ENCODE measurements at regions not wholly inside any gene's neighbourhood (a gene's known extent, or its start where the extent isn't known, plus 50 kb on each side); places are given as distances from the start of the nearest gene placed in this dataset.

DNA sequence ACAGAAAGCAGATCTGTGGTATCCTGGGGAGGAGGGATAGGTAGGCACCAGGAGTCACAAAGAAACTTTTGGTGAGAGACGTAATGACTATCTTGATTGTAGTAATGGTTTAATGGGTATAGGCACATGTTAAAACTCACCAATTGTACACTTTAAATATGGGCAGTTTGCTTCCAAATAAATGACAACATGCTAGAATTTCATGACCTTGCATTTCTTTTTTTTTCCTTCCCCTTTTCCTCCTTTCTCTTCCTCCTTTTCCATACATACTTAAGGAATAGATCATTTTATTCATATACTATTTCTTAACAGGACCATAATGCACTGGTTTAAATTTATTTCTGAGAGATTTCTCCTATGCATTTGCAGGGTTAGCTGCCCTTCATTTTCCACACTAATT is 341.8 kb downstream of the TMEM182 start:
- no peak for DNase-seq

DNA sequence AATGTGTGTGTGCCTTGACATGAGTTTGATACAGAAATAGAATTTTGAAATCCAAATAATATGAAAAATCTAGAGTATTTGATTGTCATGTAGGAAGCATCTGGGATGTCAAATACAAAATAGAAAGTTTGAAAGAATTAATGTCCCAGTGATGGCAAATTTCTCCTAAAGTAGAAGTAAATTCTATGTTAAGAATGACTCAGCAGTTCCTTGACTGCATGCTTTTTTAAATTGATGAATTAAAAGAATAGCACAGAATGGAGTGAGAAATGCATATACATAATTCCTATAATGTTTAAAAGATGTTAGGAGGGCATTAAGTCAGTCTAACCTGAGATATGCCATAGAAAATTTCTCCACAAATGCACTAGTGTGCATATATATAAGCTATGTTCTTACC is 357.5 kb downstream of the TMEM182 start:
- no peak for DNase-seq

DNA sequence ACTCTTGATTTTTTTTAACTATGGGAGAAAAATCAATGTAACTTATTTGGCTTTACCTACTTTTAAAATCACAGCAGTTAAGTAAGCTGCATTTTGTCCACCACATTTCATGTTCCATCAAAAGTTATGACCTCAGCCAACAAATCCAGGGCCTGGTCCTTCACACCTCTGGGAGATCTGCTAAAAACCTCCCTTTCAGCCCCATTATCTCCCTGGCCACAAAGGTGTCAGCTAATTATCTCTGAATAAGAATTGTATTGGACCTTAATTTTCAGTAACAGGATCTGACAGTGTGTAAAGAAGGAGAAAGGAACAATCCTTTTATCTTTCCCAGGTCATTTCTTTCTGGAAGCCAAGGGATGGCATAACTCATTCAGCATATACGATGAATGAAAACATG is 359.3 kb downstream of the TMEM182 start:
- DNase-seq: no peak

DNA sequence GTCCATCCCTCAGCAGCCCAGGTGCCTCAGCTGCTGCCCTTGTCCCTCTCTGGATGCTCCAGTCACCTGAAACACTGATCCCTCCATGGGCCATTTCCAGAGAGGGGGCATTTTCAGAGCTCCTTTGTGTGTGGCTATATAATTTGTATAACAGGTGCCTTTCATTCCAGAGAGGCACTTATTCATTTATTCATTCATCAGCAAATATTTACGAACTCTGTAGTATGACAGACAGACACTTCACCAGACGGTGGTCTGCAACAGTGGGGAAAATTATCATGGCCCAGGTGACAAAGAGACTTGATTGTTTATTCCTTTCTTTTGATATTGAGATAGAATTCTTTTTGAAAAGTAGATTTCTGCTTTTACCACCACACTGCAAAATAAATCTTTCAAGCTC is 361.7 kb downstream of the TMEM182 start:
- no peak for DNase-seq

DNA sequence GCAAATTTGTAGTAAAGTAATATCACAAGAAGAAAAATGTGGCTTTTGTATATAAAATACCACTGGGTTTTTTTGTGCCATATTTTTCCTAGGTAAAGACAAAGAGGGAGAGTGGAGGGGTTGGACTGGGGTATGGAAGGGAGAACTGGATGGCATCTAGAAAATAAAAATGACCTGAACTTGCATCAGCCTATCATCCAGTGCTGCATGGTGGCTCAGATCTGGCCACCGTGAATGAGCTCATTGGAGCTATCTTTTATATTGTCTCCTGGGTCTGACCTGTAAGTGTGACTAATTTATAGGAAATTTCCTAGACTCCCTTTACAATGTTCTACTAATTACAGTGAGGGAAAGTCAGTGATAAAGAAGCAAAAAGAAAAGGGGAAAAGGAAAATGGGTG is 369.0 kb downstream of the TMEM182 start:
- DNase-seq: no peak

DNA sequence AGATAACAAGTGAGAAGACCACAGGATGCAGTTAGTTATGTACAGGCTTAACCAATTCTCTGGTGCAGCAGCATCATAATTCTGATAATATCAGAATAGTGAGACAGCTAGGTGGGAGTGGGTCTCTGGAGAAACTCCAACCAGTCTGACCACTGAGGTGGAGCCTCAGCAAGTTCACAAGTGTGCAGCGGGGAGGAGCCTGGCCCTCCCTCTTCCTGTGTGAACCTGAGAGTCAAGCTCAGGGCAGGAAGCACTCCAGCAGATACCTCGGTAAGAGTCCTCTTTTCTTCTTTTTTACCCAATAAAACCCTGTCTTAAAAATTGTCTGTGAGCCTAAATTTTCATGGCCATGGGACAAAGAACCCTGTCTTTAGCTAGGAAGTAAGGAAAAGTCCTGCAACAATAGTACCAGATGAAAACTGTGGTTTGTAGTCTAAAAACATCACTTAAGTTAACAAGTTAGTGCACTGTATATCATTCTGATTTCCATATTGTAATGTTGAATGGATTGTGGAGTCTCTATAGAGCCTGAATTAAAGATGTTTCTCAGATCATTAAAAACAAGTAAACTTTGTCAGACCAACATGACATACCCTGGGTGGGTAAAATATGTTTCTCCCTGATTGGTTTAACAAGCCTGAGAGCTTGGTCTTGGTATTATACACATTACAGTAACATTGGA is 370.8 kb downstream of the TMEM182 start:
- DNase-seq: no peak

DNA sequence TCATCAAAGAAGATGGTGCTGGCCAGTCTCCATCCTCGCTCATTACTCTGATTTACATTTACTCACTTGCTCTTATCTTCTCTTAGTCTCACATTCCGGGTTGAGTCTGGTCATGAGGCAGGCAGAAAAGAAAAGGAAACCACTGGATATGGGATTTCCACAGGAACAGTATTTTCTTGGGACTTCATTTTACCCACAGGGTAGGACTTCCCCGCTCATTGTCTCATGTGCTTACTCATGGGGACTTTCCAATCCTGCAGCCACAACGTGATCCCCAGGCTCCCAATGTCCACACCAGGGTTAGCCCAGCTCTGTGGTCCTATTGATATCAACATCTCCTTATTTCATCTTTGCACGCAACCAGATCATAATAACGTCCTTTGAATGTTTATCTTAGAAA is 373.8 kb downstream of the TMEM182 start:
- no peak for DNase-seq

DNA sequence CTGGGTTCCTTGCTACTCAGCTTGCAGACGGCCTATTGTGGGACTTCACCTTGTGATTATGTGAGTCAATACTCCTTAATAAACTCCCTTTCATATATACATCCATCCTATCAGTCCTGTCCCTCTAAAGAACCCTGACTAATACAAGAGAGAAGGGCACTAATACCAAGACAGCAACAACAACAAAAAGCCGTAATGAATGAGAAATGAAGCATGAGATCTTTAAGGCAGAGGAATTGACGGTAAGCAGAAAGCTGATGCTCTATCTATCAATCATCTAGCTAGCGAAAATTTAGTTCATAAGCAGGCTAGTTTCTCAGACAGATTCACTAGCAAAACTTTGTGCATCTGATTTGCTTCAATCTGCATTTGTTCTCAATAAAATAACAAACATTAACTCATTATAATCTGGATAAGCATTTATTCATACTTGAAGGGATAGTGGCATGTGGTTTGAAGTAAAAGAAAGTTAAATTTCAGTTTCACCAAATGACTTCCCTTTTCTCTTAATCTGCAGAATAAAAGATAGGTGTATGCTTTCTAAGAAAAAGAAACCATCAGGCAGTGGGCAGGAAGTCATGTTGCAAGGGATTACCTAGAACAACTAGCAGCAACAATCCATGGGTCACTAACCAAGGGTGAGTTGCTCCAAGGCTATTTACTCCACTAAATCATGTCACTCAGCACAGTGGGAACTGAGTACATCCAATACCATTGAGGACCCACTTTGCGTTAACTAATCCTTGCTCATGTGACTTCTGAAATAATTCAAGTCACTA is 376.5 kb downstream of the TMEM182 start:
- DNase-seq: no peak

DNA sequence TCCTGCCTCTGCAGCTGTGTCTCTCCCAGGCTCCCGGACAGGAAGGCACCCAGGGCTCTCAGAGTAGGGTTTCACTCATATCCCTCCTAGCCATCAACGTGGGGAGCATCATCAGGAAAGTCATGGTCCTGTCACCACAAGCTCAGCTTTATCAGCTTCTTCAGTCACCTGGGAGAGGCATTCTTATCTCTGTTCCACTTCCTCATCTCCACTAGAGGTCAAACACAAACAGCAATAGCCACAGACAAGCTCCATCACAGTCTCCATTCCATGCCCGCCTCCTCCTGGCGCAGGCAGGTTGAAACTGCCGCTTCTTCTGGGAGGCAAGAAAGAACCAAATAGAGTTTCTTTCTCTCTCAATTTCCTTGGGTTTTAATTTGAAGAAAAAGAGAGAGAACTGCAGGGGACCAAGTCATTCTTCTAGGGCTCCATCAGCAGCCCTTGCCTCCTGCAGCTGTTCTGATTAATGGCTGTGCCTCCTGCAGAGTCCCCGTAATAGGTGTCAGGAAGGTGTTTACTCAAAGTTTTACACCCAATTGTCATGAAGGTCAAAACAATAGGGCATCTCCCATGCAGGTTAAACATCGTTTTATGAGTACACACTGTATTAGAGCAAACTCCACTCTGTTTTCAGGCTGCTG is 377.9 kb downstream of the TMEM182 start:
- DNase-seq: no peak

DNA sequence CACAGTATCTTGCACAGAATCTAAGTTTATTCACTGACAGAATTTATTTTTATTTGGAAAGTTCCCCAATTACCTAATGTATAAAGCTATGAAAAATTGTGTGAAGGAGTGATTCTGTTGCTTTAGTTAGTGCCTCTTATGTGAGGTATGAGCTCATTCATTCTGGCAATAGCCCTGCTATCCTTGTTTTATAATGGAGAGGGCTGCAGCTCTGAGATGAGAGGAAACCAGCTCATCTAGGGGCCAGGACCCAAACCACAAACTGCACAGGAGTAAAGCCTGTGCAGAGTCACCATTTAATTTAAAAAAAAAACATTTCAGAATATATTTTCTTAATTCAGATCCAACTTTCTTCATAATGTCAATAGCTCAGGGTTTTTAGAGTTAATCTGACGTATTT is 383.0 kb downstream of the TMEM182 start:
- no peak for DNase-seq

DNA sequence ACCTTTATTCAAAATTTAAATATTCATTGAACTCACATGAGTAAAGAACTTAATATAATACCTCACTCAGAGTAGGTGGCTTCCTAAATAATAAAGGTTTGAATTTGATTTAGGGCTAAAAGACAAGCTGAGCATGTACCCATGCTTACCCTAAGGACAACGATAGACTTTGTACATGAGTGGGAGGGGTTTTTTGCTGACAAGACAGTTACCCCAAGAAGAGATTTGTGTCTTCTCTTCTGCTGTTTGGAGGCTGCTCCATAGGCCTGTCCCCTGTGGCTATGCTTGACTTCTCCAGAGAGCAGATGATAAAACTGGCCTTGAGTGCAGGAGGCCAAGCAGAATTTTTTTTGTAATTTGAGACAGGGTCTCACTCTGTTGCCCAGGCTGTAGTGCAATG is 383.9 kb downstream of the TMEM182 start:
- no peak for DNase-seq

DNA sequence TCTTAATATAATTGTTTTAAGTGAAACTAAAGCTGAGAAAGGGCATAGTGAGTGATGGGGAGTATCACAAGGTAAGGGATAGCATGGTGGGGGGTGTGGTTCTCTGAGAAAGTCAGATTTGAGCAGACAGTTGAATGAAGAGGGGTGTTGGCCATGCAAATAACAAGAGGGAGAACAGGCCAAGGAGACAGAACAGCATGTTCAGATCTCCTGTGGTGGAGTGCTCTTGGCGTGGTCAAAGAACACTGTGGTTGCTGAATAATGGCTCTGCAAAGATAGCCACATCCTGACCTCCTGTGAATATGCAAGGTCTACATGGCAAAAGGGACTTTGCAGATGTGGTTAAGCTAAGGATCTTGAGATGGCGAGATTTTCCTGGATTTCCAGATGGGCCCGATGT is 389.2 kb downstream of the TMEM182 start:
- DNase-seq: no peak

DNA sequence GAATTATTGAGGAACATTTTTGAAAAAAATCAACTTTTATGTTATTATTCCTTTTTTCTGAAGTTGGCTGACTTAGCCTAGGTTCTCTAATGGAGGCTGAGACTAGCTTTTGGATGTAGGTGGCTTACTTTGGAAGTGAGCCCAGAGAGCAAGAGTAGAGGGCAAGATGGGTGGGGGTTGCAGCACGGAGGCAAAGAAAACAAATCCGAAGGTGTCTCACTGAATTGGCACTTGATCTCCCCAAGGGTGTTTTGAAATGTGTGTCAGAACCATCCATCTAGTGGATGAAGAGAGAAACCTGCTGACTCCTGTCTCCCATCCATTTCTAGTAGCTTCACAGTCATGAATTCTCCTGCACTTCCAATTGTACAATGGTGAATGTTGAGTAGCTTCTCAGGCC is 390.7 kb downstream of the TMEM182 start:
- no peak for DNase-seq

DNA sequence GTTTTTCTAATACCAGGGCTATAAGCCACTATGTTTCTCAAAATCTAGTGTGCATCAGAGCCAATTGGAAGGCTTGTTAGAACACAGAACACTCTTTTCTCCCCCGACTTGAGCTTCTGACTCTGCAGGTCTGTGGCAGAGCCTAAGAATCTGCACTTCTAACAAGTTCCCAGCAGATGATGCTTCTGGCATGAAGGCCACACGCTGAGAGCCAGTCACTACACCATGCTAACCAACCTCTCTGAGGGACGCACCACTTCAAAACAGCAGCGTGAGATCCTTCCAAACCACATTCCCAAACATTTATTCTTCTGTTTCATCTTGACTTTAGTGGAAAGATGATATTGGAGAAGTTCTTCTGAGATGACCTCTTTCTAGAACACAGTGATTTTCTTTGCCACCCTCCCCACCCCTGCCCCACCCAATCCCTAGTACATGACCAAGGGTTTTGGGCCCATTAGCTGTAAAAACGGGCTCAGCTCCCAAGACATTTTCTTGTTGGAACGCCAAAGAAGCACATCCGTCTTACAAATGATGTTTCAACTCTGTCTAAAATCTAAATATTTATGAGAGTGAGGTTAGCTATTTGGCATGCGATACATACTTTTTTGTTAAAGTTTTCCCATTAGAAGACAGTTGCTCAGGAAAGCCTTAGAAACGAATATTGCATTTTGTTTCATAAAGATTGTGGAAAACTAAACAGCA is 391.9 kb downstream of the TMEM182 start:
- no peak for DNase-seq

DNA sequence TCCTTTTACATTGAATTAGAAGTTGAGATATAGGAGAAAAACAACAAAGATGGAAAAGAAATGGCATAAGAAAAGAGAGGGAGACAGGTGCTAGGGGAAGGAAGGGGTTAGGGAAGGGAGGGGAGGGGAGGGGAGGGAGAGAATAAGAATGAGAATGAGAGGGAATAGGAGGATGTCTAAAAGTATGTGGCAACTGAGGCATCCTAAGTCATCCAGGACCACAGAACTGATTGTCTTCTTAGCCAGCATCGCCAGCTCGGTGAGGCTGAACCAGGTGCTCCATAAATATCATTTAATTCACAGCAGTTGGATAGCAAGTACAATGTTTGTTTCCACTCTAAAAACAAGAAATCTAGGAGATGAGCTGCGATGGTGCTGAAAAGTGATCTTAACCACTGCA is 393.5 kb downstream of the TMEM182 start:
- DNase-seq: no peak

DNA sequence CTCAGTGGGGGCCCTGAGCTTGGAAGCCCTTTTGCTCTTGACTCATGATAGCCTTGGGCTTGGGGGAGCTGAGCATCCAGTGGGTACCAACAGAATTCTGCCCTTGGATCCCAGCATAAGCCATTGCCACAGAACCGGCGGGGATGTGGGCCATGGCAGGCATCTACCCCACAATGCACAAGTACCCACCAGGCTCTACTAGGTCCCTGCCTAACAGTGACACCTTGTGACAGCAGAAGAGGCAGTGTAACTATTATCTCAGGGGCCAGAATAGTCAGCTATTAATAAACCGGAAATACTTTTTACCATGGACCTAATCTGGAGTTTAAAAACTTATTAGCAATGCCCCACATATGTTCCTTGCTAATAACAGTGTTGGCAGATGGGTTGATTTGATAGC is 397.2 kb downstream of the TMEM182 start:
- DNase-seq: no peak

DNA sequence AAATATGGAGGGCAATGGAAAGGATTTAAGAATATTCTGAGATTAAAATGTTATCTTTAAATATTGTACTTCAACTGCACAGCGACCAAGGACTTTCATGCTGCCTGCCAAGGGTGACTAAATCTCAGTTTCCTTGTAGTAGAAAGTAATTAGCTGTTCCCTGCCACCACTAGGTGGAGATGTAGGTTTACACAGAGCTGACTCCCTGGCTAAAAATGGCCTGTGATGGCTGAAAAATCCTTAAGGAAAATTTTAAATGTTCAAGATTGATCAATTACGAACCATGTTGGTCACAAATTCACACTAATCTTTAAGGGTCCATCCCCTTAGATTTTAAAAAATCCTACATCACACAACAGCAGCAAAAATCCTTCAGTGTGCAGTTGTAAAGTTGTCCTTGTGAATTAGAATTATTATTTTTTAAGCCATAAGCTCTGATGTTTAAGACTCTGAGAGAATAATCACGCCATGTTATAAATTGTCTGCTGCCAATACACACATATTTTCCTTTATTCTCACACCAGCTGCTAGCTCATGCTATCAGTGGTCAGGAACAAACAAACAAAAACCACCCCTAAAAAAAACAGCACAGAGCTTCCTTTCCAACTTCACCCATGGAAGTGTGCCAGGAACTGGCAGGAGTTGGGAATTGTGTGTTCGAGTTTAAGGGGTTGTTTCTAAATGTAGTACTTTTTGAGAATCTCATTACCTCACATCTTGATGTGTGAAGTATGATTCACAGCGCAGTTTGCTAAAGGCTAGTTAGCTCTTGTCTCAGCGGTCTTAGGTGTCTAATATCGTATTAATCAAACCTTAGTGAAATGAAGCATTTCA is 399.8 kb downstream of the TMEM182 start:
- peak; percentile 17 to 78 for DNase-seq

DNA sequence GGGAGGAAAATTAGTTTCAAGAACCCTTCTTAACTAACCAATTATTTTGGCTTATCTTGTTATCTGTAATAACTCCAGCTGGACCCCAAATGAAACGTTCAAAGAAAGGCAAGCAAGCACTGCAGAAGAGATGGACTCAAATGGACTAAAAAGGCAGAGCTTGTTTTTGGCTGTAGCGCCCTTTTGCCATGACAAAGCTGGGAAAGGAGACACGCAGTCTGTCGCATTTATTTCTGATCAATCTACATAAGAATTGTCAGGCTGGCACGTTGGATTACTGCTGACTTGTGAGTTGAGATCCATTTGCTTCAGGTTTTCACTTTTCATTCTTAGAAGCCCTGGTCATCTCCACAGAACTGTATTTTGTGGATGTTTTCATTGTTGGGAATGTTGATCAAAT is 402.9 kb downstream of the TMEM182 start:
- DNase-seq: no peak

DNA sequence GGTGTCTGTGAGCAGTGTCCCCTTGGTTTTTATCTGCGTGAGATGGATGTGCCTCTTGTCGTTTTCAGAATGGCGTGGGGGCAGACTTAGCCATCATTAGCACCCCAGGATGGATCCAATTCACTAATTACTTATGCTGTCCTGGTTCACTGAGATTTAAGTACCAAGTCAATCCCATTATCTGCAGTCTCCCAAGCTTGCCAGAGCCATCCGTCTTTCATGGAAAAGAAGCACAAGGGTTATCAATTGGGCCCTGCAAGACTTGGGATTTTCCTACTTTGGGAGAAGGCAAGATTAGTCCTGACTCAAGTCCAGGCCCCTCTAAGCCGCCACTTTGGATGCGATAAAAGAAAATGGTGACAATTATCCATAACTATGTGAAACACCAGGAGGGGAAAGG is 404.0 kb downstream of the TMEM182 start:
- no peak for DNase-seq

DNA sequence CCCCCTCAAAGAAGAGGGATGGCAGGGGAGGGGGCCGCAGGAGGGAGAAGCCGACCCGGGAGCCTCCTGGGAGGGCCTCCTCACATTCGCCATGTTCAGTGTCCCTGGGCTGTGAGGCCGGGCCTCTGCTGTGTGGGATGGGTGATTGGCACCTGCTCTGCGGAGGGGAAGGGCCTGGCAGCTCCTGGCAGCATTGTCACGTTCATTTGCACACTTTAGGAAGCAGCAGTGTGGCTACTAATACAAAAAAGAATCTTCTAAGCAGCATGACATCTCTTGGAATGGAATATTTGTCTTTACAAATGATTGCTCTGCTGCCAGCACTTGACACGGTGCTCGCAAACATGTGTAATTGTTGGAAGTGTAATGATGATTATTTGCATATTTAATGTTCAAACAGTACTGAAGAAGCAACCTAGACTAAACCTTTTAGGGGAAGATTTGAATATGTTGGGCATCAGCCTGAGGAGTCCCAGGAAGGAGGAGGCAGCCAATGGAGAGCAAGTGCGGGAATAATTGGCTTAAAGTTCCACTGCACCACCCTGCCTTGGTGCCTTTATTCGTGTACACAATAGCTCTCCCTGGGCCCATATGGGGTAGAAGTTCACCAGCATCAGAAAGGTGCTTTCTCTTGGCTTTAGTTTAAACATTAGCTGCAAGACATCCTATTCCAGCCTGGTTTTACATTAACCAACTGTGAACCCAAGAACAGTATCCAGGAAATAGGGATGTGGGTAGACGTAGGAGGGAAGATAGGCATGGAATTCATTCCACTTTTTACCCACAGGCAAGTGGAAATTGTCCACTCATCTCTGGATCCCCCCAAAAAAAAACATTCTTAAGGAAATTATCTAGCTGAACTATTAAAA is 404.9 kb downstream of the TMEM182 start:
- no peak for DNase-seq

DNA sequence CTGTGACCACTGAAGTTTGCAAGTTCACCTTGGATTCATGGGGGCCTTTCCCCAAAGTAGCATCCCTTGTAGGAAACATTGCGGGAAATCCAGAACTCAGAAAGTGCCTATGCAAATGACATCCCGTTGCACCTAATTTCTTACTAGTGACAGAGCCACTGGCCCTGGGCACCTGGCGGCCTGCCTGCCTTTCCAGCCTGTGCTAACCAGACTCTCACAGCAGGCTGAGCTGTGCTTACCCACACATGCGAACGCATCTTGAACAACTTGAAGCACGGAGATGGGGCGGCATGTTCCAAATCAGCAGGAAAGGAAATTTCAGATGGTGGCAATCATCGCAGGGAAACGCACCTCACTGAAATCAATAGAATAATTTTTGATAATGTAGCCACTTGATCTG is 405.8 kb downstream of the TMEM182 start:
- no peak for DNase-seq

DNA sequence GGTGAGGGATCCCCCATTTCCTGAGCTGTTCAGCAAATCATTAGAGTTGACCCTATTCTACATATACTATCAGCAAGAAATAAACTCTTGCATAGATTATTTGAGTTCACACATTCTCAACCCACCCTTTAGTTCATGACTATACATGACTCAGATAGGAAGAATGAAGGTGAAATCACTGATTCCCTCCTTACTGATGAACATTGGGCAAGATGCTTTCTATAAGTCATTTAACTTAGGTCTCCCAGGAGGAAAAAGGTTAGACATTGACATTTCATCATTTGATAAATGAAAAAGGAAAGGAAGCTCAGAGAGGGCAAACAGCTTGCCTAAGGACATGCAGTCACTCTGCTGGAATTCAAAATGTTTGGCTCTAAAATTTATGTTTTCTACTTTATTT is 408.0 kb downstream of the TMEM182 start:
- no peak for DNase-seq

Data from hippocampal formation (tissue), 2 donors.